ENCODE measurements at regions not wholly inside any gene's neighbourhood (a gene's known extent, or its start where the extent isn't known, plus 50 kb on each side); places are given as distances from the start of the nearest gene placed in this dataset.
A peak's percentile ranks its signal among the peaks of the same experiment; 100 is the strongest.

DNA sequence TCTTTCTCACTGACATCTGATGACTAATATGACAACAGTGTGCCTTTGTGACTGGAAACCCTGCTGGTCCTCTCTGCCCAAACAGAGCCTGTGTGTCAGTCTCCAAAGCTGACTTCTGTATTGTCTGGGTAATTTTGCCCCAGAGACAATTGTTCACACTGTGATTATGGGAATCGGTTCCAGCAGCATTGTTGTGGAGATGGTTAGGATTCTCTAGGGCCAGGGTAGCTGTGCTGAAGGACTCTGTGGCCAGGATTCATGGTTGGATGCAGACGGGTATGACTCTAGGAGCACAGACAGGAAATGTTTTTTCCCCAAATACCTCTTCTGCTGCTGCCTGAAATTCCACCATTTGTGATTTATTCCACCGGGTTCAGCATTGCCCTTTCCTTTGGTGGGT lies 57.5 kb upstream of the ITGA11 start:
- H2BK15ac ChIP-seq (ENCODE audit: low read depth, low read length) = no peak overlapping the region
- peak overlapping the region; percentile 27; the same call in 1 of the 2 replicates for H2AK5ac ChIP-seq (ENCODE audit: low read depth, low read length)
- no peak overlapping the region for H4K8ac ChIP-seq (ENCODE audit: low read depth in 2 of 2, low read length in 2 of 2)
- no peak overlapping the region for H3K27ac ChIP-seq (ENCODE audit: insufficient read depth, low read length)
- no peak overlapping the region for H3K18ac ChIP-seq (ENCODE audit: low read depth, low read length)
- in situ Hi-C loops (cut with MboI; ENCODE audit: low sequenced_read_pairs) = no loop called here
- CTCF ChIA-PET = no interaction called here
- H4K20me1 ChIP-seq (ENCODE audit: insufficient read depth, low read length) = no peaks in the 10 kb centered on the region
- H3K27me3 ChIP-seq (ENCODE audit: control insufficient read depth, insufficient read depth, low read length) = peaks cover 18% of the 10 kb centered on the region
- dilution Hi-C loops (cut with HindIII; ENCODE audit: low sequenced_read_pairs, unreplicated experiment) = no loop called here
- H4K91ac ChIP-seq (ENCODE audit: insufficient read depth, low read depth, low read length) = no peak overlapping the region
- H3K4me3 ChIP-seq (ENCODE audit: insufficient read depth, low read depth, low read length) = no peak overlapping the region
- ATAC-seq (ENCODE audit: low read depth) (no peak), DNase-seq (no peak)
- H3K23ac ChIP-seq (ENCODE audit: low read depth, low read length) = no peak overlapping the region
- intact Hi-C loops (cut with micrococcal nuclease) = no loop called here
- H2BK20ac ChIP-seq (ENCODE audit: low read depth, low read length) = no peak overlapping the region
- no peak overlapping the region for H3K9ac ChIP-seq (ENCODE audit: low read depth, low read length)
- no peak overlapping the region for H3K56ac ChIP-seq (ENCODE audit: extremely low read depth, insufficient read depth, low read length)
- peak overlapping the region; percentile 18; the same call in 1 of the 2 replicates for H2BK120ac ChIP-seq (ENCODE audit: low read depth, low read length)
- H3K14ac ChIP-seq (replicated peaks; ENCODE audit: low read depth, low read length) = no peak overlapping the region
- H3K9me3 ChIP-seq (ENCODE audit: control insufficient read depth, insufficient read depth, low read length) = no peaks in the 10 kb centered on the region; the same call in 1 of the 2 replicates
- no peaks in the 10 kb centered on the region for H3K79me1 ChIP-seq (ENCODE audit: low read depth in 1 of 2, low read length in 2 of 2)
- TF ChIP-seq CHD1 (IDR thresholded peaks at IDR 0.05; ENCODE audit: low read depth, low read length) = no peak
- no peak for TF ChIP-seq MAZ (IDR thresholded peaks at IDR 0.05; ENCODE audit: borderline replicate concordance, low read depth, low read length)
- no peak for TF ChIP-seq RCOR1 (IDR thresholded peaks at IDR 0.05; ENCODE audit: insufficient replicate concordance, low read length)
- no peak for TF ChIP-seq MAFK (IDR thresholded peaks at IDR 0.05; ENCODE audit: low read depth, low read length)
- TF ChIP-seq POLR2A (IDR thresholded peaks at IDR 0.05; ENCODE audit: low read depth, low read length) = no peak
- TF ChIP-seq ELK1 (IDR thresholded peaks at IDR 0.05; ENCODE audit: borderline replicate concordance, low read depth, low read length) = no peak
- no peak for TF ChIP-seq SMC3 (IDR thresholded peaks at IDR 0.05; ENCODE audit: low read depth, low read length)
- no peak for TF ChIP-seq BHLHE40 (IDR thresholded peaks at IDR 0.05; ENCODE audit: low read depth, low read length)
- no peak for TF ChIP-seq CEBPB (IDR thresholded peaks at IDR 0.05; ENCODE audit: low read depth, low read length)
- no peak for TF ChIP-seq RAD21 (IDR thresholded peaks at IDR 0.05; ENCODE audit: low read length)
- TF ChIP-seq MXI1 (IDR thresholded peaks at IDR 0.05; ENCODE audit: borderline replicate concordance, low read depth, low read length) = no peak
- TF ChIP-seq, protein P1, sequence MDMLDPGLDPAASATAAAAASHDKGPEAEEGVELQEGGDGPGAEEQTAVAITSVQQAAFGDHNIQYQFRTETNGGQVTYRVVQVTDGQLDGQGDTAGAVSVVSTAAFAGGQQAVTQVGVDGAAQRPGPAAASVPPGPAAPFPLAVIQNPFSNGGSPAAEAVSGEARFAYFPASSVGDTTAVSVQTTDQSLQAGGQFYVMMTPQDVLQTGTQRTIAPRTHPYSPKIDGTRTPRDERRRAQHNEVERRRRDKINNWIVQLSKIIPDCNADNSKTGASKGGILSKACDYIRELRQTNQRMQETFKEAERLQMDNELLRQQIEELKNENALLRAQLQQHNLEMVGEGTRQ (IDR thresholded peaks at IDR 0.05; ENCODE audit: low read depth, low read length) = no peak
- no peak for TF ChIP-seq FOS (IDR thresholded peaks at IDR 0.05; ENCODE audit: low read depth, low read length)
- no peak for TF ChIP-seq NFE2L2 (IDR thresholded peaks at IDR 0.05; ENCODE audit: low read depth, low read length)
- TF ChIP-seq RFX5 (IDR thresholded peaks at IDR 0.05; ENCODE audit: low read depth, low read length) = no peak
- TF ChIP-seq, protein P2, sequence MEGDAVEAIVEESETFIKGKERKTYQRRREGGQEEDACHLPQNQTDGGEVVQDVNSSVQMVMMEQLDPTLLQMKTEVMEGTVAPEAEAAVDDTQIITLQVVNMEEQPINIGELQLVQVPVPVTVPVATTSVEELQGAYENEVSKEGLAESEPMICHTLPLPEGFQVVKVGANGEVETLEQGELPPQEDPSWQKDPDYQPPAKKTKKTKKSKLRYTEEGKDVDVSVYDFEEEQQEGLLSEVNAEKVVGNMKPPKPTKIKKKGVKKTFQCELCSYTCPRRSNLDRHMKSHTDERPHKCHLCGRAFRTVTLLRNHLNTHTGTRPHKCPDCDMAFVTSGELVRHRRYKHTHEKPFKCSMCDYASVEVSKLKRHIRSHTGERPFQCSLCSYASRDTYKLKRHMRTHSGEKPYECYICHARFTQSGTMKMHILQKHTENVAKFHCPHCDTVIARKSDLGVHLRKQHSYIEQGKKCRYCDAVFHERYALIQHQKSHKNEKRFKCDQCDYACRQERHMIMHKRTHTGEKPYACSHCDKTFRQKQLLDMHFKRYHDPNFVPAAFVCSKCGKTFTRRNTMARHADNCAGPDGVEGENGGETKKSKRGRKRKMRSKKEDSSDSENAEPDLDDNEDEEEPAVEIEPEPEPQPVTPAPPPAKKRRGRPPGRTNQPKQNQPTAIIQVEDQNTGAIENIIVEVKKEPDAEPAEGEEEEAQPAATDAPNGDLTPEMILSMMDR (conservative IDR thresholded peaks at IDR 0.05; ENCODE audit: low read depth, low read length) = no peak
- no peak overlapping the region for H2AFZ ChIP-seq (replicated peaks; ENCODE audit: low read length, poor library complexity)
- POLR2A ChIA-PET (ENCODE audit: unreplicated experiment) = no interaction called here
- H3K4me2 ChIP-seq (ENCODE audit: low read depth, low read length) = no peak overlapping the region
- no peaks in the 10 kb centered on the region for H3K36me3 ChIP-seq (ENCODE audit: control insufficient read depth, insufficient read depth, low read length)
- no peak overlapping the region for H2BK5ac ChIP-seq (ENCODE audit: low read depth, low read length, poor library complexity, severe bottlenecking)
- H4K5ac ChIP-seq (ENCODE audit: low read depth, low read length) = no peak overlapping the region
- peaks cover 22% of the 10 kb centered on the region for H3K9me1 ChIP-seq (ENCODE audit: insufficient read depth, low read length)
- no CpG with 5 or more reads among the region's 3 CpGs for WGBS, 2 experiments (ENCODE audit: extremely low coverage in 2 of 2, insufficient read length in 1 of 2)
- H3K4me1 ChIP-seq (ENCODE audit: control insufficient read depth, insufficient read depth, low read length) = peaks cover 23% of the 10 kb centered on the region
- no peak overlapping the region for H2AK9ac ChIP-seq (replicated peaks; ENCODE audit: low read depth, low read length, poor library complexity)
- H3K4ac ChIP-seq (ENCODE audit: low read depth, low read length) = no peak overlapping the region
- BruUV-seq (replicated peaks) = no TSS peak

All from IMR-90 (cell line).